ENCODE measurements at regions not wholly inside any gene's neighbourhood (a gene's known extent, or its start where the extent isn't known, plus 50 kb on each side); places are given as distances from the start of the nearest gene placed in this dataset.
"Not testable (repeated sequence)": the region's sequence is repeated elsewhere in the genome, so short reads cannot be mapped to it uniquely, and the experiment has no call there.

GRCh38 chr10:55220975-55221374 is 419.9 kb upstream of the PCDH15 start:
- DNase-seq (ENCODE audit: extremely low spot score, insufficient read length, low read depth) (no peak), FAIRE-seq (no peak)

- DNase-seq (ENCODE audit: extremely low spot score, insufficient read length, low read depth) (no peak), FAIRE-seq (no peak)
These were observed 414.7 kb upstream of the PCDH15 start for GRCh38 chr10:55215699-55216098.

- FAIRE-seq (no peak), DNase-seq (ENCODE audit: extremely low spot score, insufficient read length, low read depth) (no peak)
These were observed 413.6 kb upstream of the PCDH15 start for GRCh38 chr10:55214608-55215007.

GRCh38 chr10:55212051-55212450 is 411.0 kb upstream of the PCDH15 start:
- DNase-seq (ENCODE audit: extremely low spot score, insufficient read length, low read depth) = no peak
- FAIRE-seq = no peak

GRCh38 chr10:55203874-55204273 is 402.8 kb upstream of the PCDH15 start:
- FAIRE-seq (no peak), DNase-seq (ENCODE audit: extremely low spot score, insufficient read length, low read depth) (no peak)

- FAIRE-seq (no peak), DNase-seq (ENCODE audit: extremely low spot score, insufficient read length, low read depth) (no peak)
These were observed 402.3 kb upstream of the PCDH15 start for GRCh38 chr10:55203319-55203718.

- FAIRE-seq (no peak), DNase-seq (ENCODE audit: extremely low spot score, insufficient read length, low read depth) (no peak)
These were observed 399.0 kb upstream of the PCDH15 start for GRCh38 chr10:55200020-55200419.

GRCh38 chr10:55191236-55191860 is 390.3 kb upstream of the PCDH15 start:
- no peak for FAIRE-seq
- no peak for DNase-seq (ENCODE audit: extremely low spot score, insufficient read length, low read depth)

GRCh38 chr10:55183993-55184392 is 383.0 kb upstream of the PCDH15 start:
- FAIRE-seq (no peak), DNase-seq (ENCODE audit: extremely low spot score, insufficient read length, low read depth) (no peak)

- FAIRE-seq (no peak), DNase-seq (ENCODE audit: extremely low spot score, insufficient read length, low read depth) (no peak)
These were observed 379.3 kb upstream of the PCDH15 start for GRCh38 chr10:55180357-55180756.

- FAIRE-seq (no peak), DNase-seq (ENCODE audit: extremely low spot score, insufficient read length, low read depth) (no peak)
These were observed 373.4 kb upstream of the PCDH15 start for GRCh38 chr10:55174419-55174818.

- DNase-seq (ENCODE audit: extremely low spot score, insufficient read length, low read depth) (no peak), FAIRE-seq (no peak)
These were observed 368.5 kb upstream of the PCDH15 start for GRCh38 chr10:55169493-55169892.

GRCh38 chr10:55168343-55168742 is 367.3 kb upstream of the PCDH15 start:
- DNase-seq (ENCODE audit: extremely low spot score, insufficient read length, low read depth) = no peak
- no peak for FAIRE-seq

GRCh38 chr10:55163388-55163979 is 362.5 kb upstream of the PCDH15 start:
- DNase-seq (ENCODE audit: extremely low spot score, insufficient read length, low read depth) (no peak), FAIRE-seq (no peak)

GRCh38 chr10:55162321-55162720 is 361.3 kb upstream of the PCDH15 start:
- DNase-seq (ENCODE audit: extremely low spot score, insufficient read length, low read depth); FAIRE-seq: not testable (repeated sequence)

GRCh38 chr10:55160655-55161283 is 359.7 kb upstream of the PCDH15 start:
- DNase-seq (ENCODE audit: extremely low spot score, insufficient read length, low read depth) (no peak), FAIRE-seq (no peak)

- DNase-seq (ENCODE audit: extremely low spot score, insufficient read length, low read depth) = no peak
- no peak for FAIRE-seq
These were observed 357.6 kb upstream of the PCDH15 start for GRCh38 chr10:55158633-55159032.

GRCh38 chr10:55146032-55146431 is 345.0 kb upstream of the PCDH15 start:
- DNase-seq (ENCODE audit: extremely low spot score, insufficient read length, low read depth) (no peak), FAIRE-seq (no peak)

- FAIRE-seq (no peak), DNase-seq (ENCODE audit: extremely low spot score, insufficient read length, low read depth) (no peak)
These were observed 343.0 kb upstream of the PCDH15 start for GRCh38 chr10:55144001-55144400.

GRCh38 chr10:55141892-55142291 is 340.9 kb upstream of the PCDH15 start:
- no peak for DNase-seq (ENCODE audit: extremely low spot score, insufficient read length, low read depth)
- FAIRE-seq = no peak

- FAIRE-seq (no peak), DNase-seq (ENCODE audit: extremely low spot score, insufficient read length, low read depth) (no peak)
These were observed 336.0 kb upstream of the PCDH15 start for GRCh38 chr10:55137063-55137462.

- FAIRE-seq = no peak
- no peak for DNase-seq (ENCODE audit: extremely low spot score, insufficient read length, low read depth)
These were observed 303.7 kb upstream of the PCDH15 start for GRCh38 chr10:55104738-55105137.

All from GM18507 (cell line).